ENCODE measurements at regions not wholly inside any gene's neighbourhood (a gene's known extent, or its start where the extent isn't known, plus 50 kb on each side); places are given as distances from the start of the nearest gene placed in this dataset.
"Not testable (repeated sequence)": the region's sequence is repeated elsewhere in the genome, so short reads cannot be mapped to it uniquely, and the experiment has no call there.

- no peak for DNase-seq (ENCODE audit: low read depth in 2 of 2)
Measured at GRCh38 chr18:34528177-34528576, 181.9 kb upstream of the DTNA start.

GRCh38 chr18:34529358-34530335 lies 180.5 kb upstream of the DTNA start:
- DNase-seq (ENCODE audit: low read depth in 2 of 2), result no peak

- no peak for DNase-seq (ENCODE audit: low read depth in 2 of 2)
Measured at GRCh38 chr18:34531110-34531509, 179.0 kb upstream of the DTNA start.

- DNase-seq (ENCODE audit: low read depth in 2 of 2), result not testable (repeated sequence)
Measured at GRCh38 chr18:34534642-34535041, 175.5 kb upstream of the DTNA start.

- DNase-seq (ENCODE audit: low read depth in 2 of 2), result no peak
Measured at GRCh38 chr18:34540897-34541296, 169.2 kb upstream of the DTNA start.

GRCh38 chr18:34542625-34543024 lies 167.5 kb upstream of the DTNA start:
- DNase-seq (ENCODE audit: low read depth in 2 of 2), result no peak

GRCh38 chr18:34543356-34543755 lies 166.7 kb upstream of the DTNA start:
- no peak for DNase-seq (ENCODE audit: low read depth in 2 of 2)

GRCh38 chr18:34543945-34544344 lies 166.2 kb upstream of the DTNA start:
- no peak for DNase-seq (ENCODE audit: low read depth in 2 of 2)

GRCh38 chr18:34544930-34545329 lies 165.2 kb upstream of the DTNA start:
- DNase-seq (ENCODE audit: low read depth in 2 of 2), result no peak

- DNase-seq (ENCODE audit: low read depth in 2 of 2), result no peak
Measured at GRCh38 chr18:34548120-34548972, 161.8 kb upstream of the DTNA start.

- DNase-seq (ENCODE audit: low read depth in 2 of 2), result no peak
Measured at GRCh38 chr18:34548973-34549294, 161.2 kb upstream of the DTNA start.

GRCh38 chr18:34549367-34549766 lies 160.7 kb upstream of the DTNA start:
- DNase-seq (ENCODE audit: low read depth in 2 of 2), result no peak

GRCh38 chr18:34550156-34550555 lies 159.9 kb upstream of the DTNA start:
- no peak for DNase-seq (ENCODE audit: low read depth in 2 of 2)

GRCh38 chr18:34550902-34551301 lies 159.2 kb upstream of the DTNA start:
- DNase-seq (ENCODE audit: low read depth in 2 of 2), result no peak

GRCh38 chr18:34551824-34552223 lies 158.3 kb upstream of the DTNA start:
- no peak for DNase-seq (ENCODE audit: low read depth in 2 of 2)

- DNase-seq (ENCODE audit: low read depth in 2 of 2), result no peak
Measured at GRCh38 chr18:34562252-34562870, 147.7 kb upstream of the DTNA start.

GRCh38 chr18:34567857-34568256 lies 142.2 kb upstream of the DTNA start:
- no peak for DNase-seq (ENCODE audit: low read depth in 2 of 2)

- no peak for DNase-seq (ENCODE audit: low read depth in 2 of 2)
Measured at GRCh38 chr18:34576622-34577021, 133.5 kb upstream of the DTNA start.

GRCh38 chr18:34583895-34584294 lies 126.2 kb upstream of the DTNA start:
- DNase-seq (ENCODE audit: low read depth in 2 of 2), result no peak

GRCh38 chr18:34590503-34590902 lies 119.6 kb upstream of the DTNA start:
- DNase-seq (ENCODE audit: low read depth in 2 of 2), result no peak

GRCh38 chr18:34591920-34592444 lies 118.1 kb upstream of the DTNA start:
- no peak for DNase-seq (ENCODE audit: low read depth in 2 of 2)

- no peak for DNase-seq (ENCODE audit: low read depth in 2 of 2)
Measured at GRCh38 chr18:34592481-34592880, 117.6 kb upstream of the DTNA start.
